Liver (tissue), 8 donors: ENCODE measurements at regions not wholly inside any gene's neighbourhood (a gene's known extent, or its start where the extent isn't known, plus 50 kb on each side); places are given as distances from the start of the nearest gene placed in this dataset.

ENCODE experiments used
- DNase-seq: peaks from one replicate; pipeline ENCODE4 v3.0.0-alpha.2; 2017; ENCODE audit warnings: low spot score
- H3K27ac ChIP-seq, 2 donors: one replicate each; pipeline ENCODE4 v1.7.0; 2013; ENCODE audit warnings: inconsistent platforms in 2 of 2, low read length in 2 of 2, control low read depth in 1 of 2, low read depth in 1 of 2, mild to moderate bottlenecking in 1 of 2
- H3K27me3 ChIP-seq, 4 donors: one replicate each; pipeline versions ENCODE4 v1.6.1 to v1.7.0; 2013; ENCODE audit warnings: low read length in 3 of 4, inconsistent platforms in 1 of 4, mild to moderate bottlenecking in 1 of 4, moderate library complexity in 1 of 4; ENCODE audit not compliant: control insufficient read depth in 4 of 4, insufficient read depth in 4 of 4
- H3K36me3 ChIP-seq, 4 donors: one replicate each; pipeline versions ENCODE4 v1.6.1 to v1.7.0; 2013; ENCODE audit warnings: low read length in 3 of 4, mild to moderate bottlenecking in 3 of 4, low read depth in 1 of 4, moderate library complexity in 1 of 4; ENCODE audit not compliant: control insufficient read depth in 4 of 4, insufficient read depth in 3 of 4
- H3K4me1 ChIP-seq, 4 donors: one replicate each; pipeline versions ENCODE4 v1.6.1 to v1.7.0; 2013; ENCODE audit warnings: low read length in 3 of 4, mild to moderate bottlenecking in 3 of 4, moderate library complexity in 1 of 4; ENCODE audit not compliant: control insufficient read depth in 4 of 4, insufficient read depth in 4 of 4
- H3K4me3 ChIP-seq, 3 donors: one replicate each; pipeline versions ENCODE4 v1.6.1 to v1.7.0; 2013; ENCODE audit warnings: low read length in 3 of 3, control low read depth in 1 of 3, low read depth in 1 of 3, mild to moderate bottlenecking in 1 of 3
- H3K9ac ChIP-seq, 2 donors: one replicate each; pipeline ENCODE4 v1.7.0; 2013; ENCODE audit warnings: low read length in 2 of 2, mild to moderate bottlenecking in 2 of 2, moderate library complexity in 2 of 2, control low read depth in 1 of 2, low read depth in 1 of 2
- H3K9me3 ChIP-seq, 4 donors: one replicate each; pipeline versions ENCODE4 v1.6.1 to v1.7.0; 2013; ENCODE audit warnings: low read length in 3 of 4; ENCODE audit not compliant: control insufficient read depth in 4 of 4
- ATF3 ChIP-seq: IDR thresholded peaks from 2 replicates; pipeline ENCODE4 v1.6.1; 2016; ENCODE audit warnings: antibody characterized with exemption
- CTCF ChIP-seq: fragments of 150-350 bp; IDR thresholded peaks from 2 replicates; pipeline ENCODE4 v1.5.1; 2017; ENCODE audit warnings: improper control_type of control experiment, low read depth, low read length; ENCODE audit not compliant: missing input control
- EGR1 ChIP-seq, 2 donors: IDR thresholded peaks; 2 replicates each; pipeline ENCODE4 v1.6.1; 2016 to 2018; ENCODE audit warnings: antibody characterized with exemption in 2 of 2, low read depth in 2 of 2
- FOXA1 ChIP-seq: IDR thresholded peaks from 2 replicates; pipeline ENCODE4 v1.6.1; 2016; ENCODE audit warnings: antibody characterized with exemption
- FOXA2 ChIP-seq: IDR thresholded peaks from 2 replicates; pipeline ENCODE4 v1.6.1; 2016; ENCODE audit warnings: antibody characterized with exemption
- GABPA ChIP-seq, 2 donors: IDR thresholded peaks in 1 of 2; conservative IDR thresholded peaks in 1 of 2; 2 replicates each; pipeline ENCODE4 v1.6.1; 2016; ENCODE audit warnings: antibody characterized with exemption in 2 of 2, mild to moderate bottlenecking in 1 of 2, moderate library complexity in 1 of 2
- HNF4A ChIP-seq, 2 donors: conservative IDR thresholded peaks; 2 replicates each; pipeline ENCODE4 v1.6.1; 2016; ENCODE audit warnings: antibody characterized with exemption in 2 of 2, mild to moderate bottlenecking in 2 of 2
- HNF4G ChIP-seq: IDR thresholded peaks from 2 replicates; pipeline ENCODE4 v1.6.1; 2016; ENCODE audit warnings: antibody characterized with exemption
- JUND ChIP-seq, 2 donors: IDR thresholded peaks; 2 replicates each; pipeline ENCODE4 v1.6.1; 2016; ENCODE audit warnings: antibody characterized with exemption in 2 of 2
- MAX ChIP-seq: IDR thresholded peaks from 2 replicates; pipeline ENCODE4 v1.6.1; 2016; ENCODE audit warnings: antibody characterized with exemption
- NR2F2 ChIP-seq: IDR thresholded peaks from 2 replicates; pipeline ENCODE4 v1.6.1; 2016; ENCODE audit warnings: antibody characterized with exemption
- RAD21 ChIP-seq, 2 donors: IDR thresholded peaks; 2 replicates each; pipeline ENCODE4 v1.6.1; 2016; ENCODE audit warnings: antibody characterized with exemption in 2 of 2, mild to moderate bottlenecking in 2 of 2
- REST ChIP-seq: IDR thresholded peaks from 2 replicates; pipeline ENCODE4 v1.6.1; 2016; ENCODE audit warnings: antibody characterized with exemption, mild to moderate bottlenecking
- RXRA ChIP-seq, 2 donors: IDR thresholded peaks; 2 replicates each; pipeline ENCODE4 v1.6.1; 2017 to 2018; ENCODE audit warnings: antibody characterized with exemption in 2 of 2, mild to moderate bottlenecking in 1 of 2
- SP1 ChIP-seq: IDR thresholded peaks from 2 replicates; pipeline ENCODE4 v1.6.1; 2018; ENCODE audit warnings: antibody characterized with exemption, mild to moderate bottlenecking
- TAF1 ChIP-seq: conservative IDR thresholded peaks from 2 replicates; pipeline ENCODE4 v1.6.1; 2016; ENCODE audit warnings: antibody characterized with exemption, mild to moderate bottlenecking
- ZBTB33 ChIP-seq: IDR thresholded peaks from 2 replicates; pipeline ENCODE4 v1.6.1; 2016; ENCODE audit warnings: antibody characterized with exemption
- WGBS: extraction: QIAGEN DNeasy Blood & Tissue Kit; methylation state at CpG from one replicate; pipeline ENCODE4 v1.1.7; 2013; 5-methylcytosine and 5-hydroxymethylcytosine counted together
- donor health status: healthy.
- donor health status: healthy.
- donor health status: healthy.
- donor health status: healthy.
- donor health status: healthy.

GRCh38 chr6:71126506-71126905 lies 162.1 kb upstream of the OGFRL1 start:
- Histone ChIP-seq H3K4me1 (no peaks in the 10 kb centered on the region), H3K27me3 (no peaks in the 10 kb centered on the region), H3K4me3 (no peak overlapping the region), H3K27ac (no peak overlapping the region), H3K9ac (no peak overlapping the region), H3K9me3 (peaks cover 0 to 4% (median 0%) of the 10 kb centered on the region in 4 donors), H3K36me3 (no peaks in the 10 kb centered on the region)
- 53% methylated on average over 1 of the region's 1 CpG for WGBS
- TF ChIP-seq TAF1 (no peak), FOXA1 (no peak), CTCF (no peak), RXRA (IDR thresholded peaks at IDR 0.05) (no peak), NR2F2 (no peak), MAX (no peak), GABPA (IDR thresholded peaks at IDR 0.05 in 1 of 2, conservative IDR thresholded peaks at IDR 0.05 in 1 of 2) (no peak), FOXA2 (no peak), HNF4A (conservative IDR thresholded peaks at IDR 0.05) (no peak), REST (no peak), EGR1 (IDR thresholded peaks at IDR 0.05; ENCODE audit: low read depth in 2 of 2) (no peak), HNF4G (no peak), SP1 (no peak), ATF3 (no peak), ZBTB33 (no peak), RAD21 (IDR thresholded peaks at IDR 0.05) (no peak), JUND (IDR thresholded peaks at IDR 0.05) (no peak)
- no peak for DNase-seq

- 86% methylated on average over 3 of the region's 3 CpGs for whole genome bisulfite sequencing
- Histone ChIP-seq H3K27me3 (no peaks in the 10 kb centered on the region), H3K36me3 (no peaks in the 10 kb centered on the region), H3K9ac (no peak overlapping the region), H3K4me3 (no peak overlapping the region), H3K9me3 (peaks cover 0 to 4% (median 0%) of the 10 kb centered on the region in 4 donors), H3K4me1 (no peaks in the 10 kb centered on the region), H3K27ac (no peak overlapping the region)
- DNase-seq, result no peak
- TF ChIP-seq FOXA1, result no peak
- no peak for TF ChIP-seq FOXA2
- TF ChIP-seq HNF4A (conservative IDR thresholded peaks at IDR 0.05), result no peak
- no peak for TF ChIP-seq ATF3
- no peak for TF ChIP-seq REST
- TF ChIP-seq SP1, result no peak
- TF ChIP-seq CTCF, result no peak
- no peak for TF ChIP-seq JUND (IDR thresholded peaks at IDR 0.05)
- TF ChIP-seq MAX, result no peak
- no peak for TF ChIP-seq EGR1 (IDR thresholded peaks at IDR 0.05; ENCODE audit: low read depth in 2 of 2)
Observed at GRCh38 chr6:71127374-71127773, 161.2 kb upstream of the OGFRL1 start.
